NAMALWA (cell line): ENCODE measurements at regions not wholly inside any gene's neighbourhood (a gene's known extent, or its start where the extent isn't known, plus 50 kb on each side); places are given as distances from the start of the nearest gene placed in this dataset.

Source experiments
- DNase-seq: peaks from one replicate; pipeline ENCODE4 v3.0.0-alpha.2; 2015; ENCODE audit warnings: low spot score

DNA sequence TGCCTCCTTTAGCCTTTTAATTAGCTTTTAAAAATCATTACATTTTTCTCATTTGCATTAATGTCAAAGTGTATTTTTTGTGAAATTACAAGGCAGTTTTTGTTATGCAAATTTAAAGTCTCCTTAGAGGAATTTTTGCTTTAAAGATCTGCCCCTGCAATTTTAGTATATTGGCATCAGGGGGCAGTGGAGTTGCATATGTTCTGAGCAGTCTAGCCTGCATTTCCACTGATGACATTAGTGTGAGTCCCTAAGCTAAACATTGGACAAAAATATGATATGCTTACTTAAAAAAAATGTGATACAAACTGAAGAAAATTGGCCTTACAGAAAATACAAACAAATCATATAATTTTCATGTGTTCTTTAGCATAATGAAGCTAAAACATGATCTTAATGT, 426.5 kb downstream of the SLC4A3 start:
- peak; percentile 61 for DNase-seq

DNA sequence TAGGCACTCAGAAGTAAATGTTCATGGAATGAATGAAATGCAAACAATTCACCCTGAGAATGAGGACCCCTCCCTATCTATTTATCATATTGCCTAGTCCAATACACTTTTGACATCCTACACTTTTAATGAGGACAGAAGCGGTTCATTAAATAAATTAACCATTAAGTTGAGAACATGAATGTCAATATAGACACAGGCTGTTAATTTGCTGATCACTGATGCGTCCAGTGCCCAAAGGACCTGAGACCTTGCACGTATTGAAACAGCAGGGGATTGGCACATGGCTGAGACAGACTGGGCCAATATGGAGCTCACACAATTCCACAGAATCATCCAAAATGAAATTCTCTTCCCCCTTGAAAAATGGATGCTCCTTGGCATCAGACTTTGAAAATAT, 430.0 kb downstream of the SLC4A3 start:
- DNase-seq, result no peak

DNA sequence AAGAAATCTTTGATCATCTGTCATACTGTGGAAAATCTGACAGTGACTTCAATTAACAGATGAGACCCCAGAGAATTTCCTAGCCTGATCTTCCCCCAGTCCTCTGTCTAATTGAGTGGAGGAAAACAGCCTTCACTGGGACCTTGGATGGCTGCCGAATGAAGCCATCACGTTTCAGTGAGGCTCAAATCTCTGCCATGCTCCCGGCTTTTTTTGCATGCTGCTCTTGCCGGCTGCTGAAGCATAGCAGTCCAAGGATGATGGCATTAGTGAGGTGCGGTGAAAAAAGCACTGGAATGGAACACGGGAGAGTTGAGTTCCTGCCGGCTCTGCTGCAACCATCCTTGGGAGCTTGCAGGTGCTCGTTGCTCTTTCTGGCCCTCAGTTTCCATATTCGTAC, 430.5 kb downstream of the SLC4A3 start:
- DNase-seq, result no peak

DNA sequence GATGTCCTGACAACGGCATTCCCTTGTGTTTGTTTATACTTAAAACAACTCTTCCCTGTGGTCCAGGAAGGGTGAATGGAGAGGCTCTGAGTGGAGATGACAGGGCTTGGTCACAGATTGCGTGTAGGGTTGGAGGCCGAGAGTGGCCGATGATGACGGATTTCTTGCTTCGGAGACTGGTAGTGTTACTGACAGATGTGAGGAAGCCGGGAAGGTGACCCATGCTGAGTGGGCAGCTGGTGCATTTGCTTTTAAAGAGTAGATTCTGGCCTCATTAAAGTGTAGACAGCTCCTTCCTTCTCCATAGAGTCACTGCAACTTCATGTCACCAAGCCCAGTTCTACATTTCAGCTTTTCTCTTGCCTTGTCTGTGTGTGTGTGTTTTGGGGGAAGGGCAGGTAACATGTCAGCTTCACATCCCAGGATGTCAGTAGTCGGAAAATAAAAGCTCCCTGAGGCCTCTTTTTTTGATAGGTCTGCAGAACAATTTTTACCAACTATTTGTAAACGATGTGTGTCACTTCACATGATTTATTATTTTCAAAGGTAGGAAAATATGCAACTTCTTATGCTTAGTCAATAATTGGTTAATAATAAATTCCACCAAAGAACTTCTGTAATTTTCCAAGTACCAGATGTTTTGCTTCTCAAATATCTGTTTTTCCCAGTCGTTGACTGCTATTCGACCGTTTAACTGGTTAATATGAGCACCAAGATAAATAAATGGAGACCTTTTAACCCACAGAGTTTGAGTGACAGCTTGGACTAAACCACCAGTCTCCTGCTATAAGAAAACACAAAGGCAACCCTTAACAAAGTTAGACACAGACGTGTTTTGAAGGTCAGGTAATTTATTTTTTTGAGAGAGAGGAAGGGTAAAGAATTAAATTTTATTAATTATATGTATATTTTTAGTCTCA, 436.9 kb downstream of the SLC4A3 start:
- no peak for DNase-seq

DNA sequence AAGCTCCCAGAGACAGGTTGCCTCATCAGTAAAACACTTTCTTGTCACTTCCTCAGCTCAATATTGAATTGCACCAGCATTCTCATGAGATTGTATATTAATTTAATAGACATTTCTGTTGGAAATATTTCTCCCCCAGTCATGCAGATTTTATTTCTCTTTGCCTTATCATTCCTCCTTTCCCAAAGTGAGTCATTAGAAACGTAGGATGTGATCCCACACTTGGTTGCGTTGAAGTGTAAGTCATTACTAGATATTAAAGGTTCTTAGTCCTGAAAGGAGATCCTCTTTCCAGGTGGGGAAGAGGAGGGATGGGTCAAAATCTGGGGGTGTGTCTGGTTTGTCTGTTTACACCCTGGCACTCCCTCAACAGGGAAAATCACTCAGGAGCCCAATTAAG, 438.2 kb downstream of the SLC4A3 start:
- no peak for DNase-seq

DNA sequence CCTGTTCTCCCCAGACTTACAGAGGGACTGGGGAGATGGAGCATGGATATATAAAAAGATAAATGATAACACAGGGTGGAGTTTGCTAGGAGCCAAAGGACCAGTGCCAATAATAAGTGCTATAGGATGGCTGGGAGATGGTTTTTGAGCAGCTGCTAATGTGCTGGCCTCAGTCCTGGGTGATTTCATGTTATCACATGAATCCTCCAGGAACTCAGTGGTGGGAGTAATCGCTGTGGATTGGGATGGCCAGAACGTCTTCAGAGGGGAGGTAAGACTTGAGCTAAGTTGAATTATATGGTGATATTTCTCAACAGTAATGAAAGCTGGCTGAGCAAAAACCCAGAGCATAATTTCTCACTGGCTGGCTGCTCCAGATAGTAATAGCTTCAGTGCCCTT, 441.4 kb downstream of the SLC4A3 start:
- DNase-seq, result no peak

DNA sequence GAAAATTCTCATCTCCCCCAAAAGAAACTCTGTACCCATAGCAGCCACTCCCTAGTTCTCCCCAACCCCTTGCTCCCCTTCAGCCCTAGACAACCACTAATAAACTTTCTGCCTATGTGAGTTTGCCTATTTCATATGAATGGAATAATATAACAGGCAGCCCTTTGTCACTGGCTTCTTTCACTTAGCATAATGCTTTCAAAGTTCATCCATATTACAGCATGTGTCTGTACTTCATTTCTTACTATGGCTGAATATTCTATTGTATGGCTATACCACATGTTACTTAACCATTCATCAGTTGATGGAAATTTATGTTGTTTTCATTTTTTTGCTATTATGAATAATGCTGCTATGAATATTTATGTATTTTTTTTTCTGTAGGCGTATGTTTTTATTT, 442.9 kb downstream of the SLC4A3 start:
- no peak for DNase-seq

DNA sequence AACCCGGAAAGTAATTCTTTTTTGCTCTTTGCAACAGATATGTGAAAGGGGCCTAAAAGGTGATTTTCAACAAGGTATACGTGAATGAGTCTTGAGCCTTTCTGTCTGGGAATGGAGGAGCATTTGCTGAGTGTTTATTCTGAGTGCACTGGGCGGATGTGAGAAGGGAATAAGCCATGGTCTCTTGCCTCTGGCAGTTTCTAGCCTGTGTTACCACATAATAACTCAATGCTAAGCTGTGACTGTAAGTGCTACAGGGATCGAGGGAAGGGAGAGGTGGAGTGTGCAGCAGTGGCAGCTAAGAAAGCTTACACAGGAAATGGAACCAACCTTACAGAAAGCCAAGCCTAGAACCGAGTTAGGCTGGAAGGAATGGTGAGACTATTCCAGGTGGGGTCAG, 444.3 kb downstream of the SLC4A3 start:
- DNase-seq, result no peak

DNA sequence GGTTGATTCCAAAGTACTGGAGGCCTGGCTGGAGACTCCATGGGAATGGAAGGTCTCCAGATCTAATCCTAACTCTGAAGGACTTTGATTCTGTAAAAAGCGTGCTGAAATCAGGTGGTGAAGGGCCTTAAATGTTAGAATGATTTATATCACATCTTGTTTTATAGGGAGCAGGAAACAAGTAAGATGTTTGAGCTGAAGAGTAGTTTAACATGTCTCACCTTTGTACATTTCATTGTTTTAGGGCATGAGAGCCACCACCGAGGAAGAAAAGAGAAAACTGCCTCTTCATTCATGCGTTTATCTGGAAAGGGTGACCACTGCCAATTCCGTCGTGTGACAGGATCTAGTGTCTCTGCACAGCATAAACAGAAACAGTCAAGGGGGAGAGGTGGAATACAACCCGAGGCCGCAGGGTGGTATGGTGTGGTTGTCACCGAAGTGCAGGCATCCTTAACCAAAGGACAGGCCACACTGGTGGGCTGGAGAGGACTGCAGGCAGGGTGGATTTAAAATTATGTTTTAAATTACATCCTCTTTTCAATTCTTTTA, 445.3 kb downstream of the SLC4A3 start:
- DNase-seq, result no peak

DNA sequence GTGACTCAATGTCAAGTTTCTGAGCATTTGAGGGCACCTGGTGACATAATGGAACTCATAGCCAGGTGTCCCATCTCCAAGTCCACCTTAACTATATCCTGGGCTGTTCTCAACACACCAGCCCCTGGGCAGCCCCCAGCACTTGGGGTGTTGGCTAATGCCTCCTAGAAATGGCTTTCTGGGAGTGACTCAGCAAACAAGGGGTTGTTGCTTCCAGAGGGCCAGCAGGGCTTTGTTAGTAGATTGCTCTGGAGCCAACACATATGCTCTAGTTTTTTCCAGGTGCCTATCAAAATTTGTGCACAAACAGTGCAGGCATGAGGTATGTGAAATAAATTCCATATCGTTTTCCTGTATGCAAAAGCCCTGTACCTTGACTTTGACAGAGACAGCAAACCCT, 448.4 kb downstream of the SLC4A3 start:
- DNase-seq, result no peak

DNA sequence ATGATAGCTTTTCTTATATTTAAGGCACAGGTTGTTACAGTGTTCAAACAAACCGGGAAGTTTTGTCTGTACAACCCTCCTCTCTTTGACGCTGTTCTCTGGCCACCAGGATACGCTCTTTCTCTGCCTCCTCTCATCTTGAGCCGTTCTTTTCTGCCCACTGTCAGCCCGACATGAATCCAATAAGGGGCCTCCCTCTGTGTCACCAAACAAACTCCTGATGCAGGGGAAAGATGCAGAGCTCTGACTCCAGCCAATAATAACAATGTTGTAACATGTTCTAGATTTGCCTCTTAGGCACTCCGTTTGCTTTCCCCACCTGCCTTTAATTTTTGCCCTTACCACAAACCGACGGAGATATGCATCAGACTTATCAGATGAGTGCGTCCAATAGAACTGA, 449.3 kb downstream of the SLC4A3 start:
- no peak for DNase-seq

DNA sequence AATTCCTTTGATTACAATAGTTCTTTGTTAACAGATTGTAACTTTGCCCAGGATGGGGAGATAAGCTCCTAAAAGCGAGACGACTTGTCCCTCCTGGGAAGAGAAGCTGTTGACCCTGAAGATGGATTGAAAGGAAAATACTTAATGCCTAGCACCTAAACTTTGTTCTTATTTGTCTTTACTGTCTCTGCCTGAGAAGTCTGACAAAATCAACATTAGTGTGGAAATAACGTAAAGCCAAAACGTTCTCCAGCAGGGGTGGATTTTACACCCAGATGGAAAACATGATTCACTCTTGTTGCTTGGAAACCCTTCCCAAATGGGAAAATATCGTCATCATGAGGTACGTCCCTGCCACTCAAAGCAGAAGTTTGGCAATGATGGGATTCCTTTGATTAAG, 450.1 kb downstream of the SLC4A3 start:
- no peak for DNase-seq

DNA sequence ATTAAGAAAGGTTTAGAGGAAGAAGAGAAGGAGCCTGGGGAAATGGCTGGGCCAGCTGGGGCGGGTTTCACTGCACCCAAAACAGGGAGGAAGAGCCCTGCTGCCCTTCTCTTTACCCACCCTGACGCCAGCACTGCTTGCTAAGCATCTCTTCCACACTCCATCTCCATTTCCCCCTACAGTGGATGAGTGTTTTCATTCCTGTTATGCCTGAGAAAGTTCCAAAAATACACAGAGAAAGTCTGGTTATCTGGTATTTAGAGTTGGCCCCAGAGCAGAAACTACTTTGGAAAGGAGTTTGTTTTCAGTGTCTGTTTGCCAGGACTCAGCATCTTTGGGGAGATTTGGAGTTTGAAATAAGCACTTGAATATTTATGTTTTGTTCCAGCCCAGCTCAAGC, 451.0 kb downstream of the SLC4A3 start:
- DNase-seq, result no peak

DNA sequence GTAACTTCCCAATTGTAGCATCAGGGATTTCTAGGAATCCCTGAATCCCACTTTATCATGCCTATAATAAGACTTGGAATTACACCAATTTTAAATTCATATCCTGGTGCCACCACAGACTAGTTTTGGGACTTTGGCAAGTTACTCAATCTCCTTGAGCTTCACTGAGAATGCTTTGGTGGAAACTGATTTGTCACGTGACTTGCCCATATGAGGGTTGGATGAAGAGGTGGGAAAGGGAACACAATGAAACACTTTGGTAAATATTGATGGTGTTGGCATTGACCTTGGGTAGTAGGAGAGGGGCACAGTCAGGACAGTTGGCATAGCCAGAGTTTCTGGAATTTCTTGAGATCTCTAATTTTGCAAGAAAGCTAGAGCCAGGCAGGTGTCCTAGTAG, 452.2 kb downstream of the SLC4A3 start:
- DNase-seq, result no peak

DNA sequence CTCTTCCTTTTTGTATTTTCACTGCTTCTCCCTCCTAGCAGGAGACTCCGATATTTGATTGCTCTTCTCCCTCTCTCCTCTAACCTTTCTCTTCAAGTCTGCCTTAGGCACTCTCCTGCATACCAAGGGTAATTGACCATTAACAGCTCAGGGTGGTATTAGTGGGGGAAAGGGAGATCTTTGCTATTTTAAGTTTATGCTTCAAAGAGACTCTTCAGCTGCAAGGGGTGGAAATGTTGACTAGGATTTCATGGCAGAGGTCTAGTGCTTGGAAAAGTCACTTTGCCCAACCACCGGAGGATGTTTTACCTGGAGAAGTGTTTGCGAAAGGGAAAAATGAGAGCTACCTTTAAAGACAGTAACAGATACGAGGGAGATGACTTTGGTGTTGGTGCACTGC, 453.7 kb downstream of the SLC4A3 start:
- DNase-seq, result no peak

DNA sequence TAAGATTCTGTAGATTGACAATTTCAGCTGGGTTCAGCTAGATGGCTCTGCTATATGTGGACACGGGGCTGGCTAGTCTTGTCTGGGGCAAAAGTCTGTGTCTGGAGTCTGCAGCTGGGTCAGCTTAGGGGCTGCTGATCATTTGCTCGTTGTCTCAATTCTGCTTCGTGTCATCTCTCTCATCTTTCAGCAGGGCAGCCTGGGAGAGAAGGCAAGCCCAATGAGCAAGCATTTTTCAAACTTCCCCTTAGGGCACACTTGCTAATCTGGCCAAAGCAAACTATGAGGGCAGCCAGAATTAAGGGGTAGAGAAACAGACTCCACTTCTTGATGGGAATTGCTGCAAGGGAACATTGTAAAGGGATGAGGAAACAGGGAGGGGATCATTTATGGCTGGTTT, 462.6 kb downstream of the SLC4A3 start:
- no peak for DNase-seq

DNA sequence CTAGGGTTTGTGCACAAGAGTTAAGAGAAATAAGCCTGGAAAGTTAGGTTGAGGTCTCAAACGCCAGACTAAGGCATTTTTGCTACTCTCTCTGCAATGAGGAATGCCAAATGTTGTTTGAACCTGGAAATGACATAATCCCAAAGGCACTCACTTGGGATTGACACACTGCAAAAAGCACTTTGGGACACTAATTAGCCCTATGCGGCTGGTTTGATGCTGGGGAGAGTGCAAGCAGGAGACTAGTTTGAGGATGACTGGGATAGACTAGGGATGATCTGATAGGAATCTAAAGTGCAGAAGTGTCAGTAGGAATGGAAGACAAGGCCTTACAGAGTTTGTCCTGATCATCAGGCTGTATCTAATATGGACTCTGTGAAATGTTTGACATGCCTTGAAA, 469.0 kb downstream of the SLC4A3 start:
- no peak for DNase-seq

DNA sequence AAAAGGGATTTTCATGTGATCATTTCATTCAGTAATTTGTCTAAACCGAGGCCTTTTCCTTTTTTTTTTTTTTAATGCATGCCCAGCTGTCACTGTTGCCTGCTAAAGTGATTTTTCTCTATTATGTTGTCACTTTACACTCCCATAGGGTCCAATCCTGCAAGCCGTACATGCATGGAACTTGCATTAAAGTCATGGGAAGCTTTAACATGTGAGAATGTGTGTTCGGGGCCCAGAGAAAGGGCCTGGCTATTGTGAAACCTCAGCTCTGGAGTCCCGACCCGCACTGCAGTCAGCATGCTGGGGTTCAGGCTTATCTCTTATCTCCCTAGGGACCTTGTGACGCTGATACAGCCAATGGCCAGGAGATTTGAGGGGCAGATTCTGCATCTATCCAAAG, 474.6 kb downstream of the SLC4A3 start:
- no peak for DNase-seq

DNA sequence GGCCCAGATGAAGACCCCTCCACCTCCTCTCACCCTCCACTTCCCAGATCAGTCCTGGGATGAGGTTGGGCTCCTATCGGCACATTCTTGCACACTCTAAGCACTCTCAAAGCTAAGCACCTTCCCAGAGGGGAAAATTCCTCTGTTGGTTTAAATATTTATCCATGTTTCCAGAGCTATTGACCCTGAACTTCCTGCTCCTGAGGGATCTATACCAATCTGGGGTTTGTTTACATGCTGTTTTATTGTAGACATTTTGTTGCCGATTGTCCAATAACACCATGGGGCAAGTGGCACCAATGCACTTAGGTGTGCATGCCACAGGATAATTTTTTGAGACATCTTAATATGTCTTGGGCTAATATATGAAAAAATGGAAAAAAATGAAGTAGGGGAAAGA, 476.2 kb downstream of the SLC4A3 start:
- DNase-seq, result no peak

DNA sequence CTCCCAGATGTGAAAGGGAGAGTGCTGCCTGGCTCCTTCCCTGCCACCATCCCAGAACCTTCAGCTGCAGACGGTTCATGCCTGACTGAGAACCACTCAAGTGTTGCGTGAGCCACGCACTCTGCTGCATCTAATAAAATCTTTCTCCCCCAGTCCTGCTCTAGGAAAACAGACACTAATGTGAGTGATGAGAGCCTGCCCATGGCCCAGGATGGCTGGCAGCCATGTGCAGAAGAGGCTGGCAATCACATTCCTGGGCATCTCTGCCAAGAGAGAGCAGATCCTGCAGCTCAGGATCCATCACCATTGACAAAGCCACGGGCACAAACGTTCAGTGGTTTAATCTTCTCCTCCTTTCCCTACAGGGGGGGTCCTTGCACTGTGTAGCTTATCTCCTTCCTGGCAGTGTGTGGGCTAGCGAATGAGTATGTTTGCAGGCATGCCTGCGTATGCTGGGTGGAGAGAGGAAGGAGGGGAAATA, 477.5 kb downstream of the SLC4A3 start:
- peak; percentile 33 for DNase-seq

DNA sequence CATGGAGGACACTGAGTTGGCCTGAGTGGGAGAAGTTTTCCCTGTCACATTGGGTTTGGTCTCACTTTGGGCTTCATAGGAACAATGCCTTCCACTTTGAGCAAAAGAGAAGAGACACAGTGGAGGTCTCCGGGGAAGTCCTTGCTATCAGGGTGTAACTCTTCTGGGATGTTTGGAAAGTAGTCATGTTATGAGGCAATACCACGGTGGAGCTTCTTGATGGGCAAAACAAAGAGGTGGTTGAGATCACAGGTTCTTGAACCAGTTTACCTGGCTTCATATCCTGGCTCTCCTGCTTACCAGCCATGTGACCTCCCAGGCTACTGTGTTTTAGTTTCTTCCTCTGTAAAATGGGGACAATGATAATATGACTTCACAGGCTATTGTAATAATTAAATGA, 478.6 kb downstream of the SLC4A3 start:
- DNase-seq, result no peak

DNA sequence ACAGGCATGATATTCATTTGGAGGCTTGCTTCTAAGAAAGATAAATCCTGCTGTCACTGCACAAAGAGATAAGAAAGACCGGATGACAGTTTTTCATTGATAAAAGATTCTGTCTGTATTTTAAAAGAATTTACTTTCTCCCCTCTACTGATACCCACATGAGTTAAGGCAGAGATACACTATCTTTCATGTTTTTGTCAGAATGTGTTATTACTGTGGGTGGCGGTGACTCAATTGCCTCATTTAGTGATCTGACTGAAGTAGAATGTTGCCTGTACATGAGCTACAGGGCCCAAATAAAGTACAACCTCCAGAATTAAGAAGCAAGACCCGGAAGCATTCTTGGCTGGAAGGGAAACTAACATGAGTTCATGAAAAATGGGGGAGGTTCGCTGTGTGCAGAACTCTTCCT, 480.0 kb downstream of the SLC4A3 start:
- DNase-seq, result no peak

DNA sequence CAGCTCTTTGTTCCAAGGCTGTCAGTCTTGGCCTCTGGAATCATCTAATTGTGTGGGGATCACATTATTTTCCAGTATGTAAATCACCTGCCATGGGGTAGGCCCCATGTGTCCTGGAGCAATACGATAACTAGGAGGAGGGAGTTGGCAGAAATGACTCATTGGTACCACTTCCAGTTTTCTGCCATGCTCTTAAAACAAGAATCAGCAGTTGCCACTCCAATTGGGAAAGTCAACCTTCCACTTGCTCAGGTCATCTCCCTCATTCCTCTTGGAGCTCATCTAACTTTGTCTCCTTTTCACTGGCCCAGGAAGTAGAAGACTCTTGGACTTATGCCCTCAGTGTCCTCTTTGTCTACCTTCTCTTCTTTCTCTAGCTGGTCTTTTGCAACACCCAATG, 487.0 kb downstream of the SLC4A3 start:
- DNase-seq, result no peak

DNA sequence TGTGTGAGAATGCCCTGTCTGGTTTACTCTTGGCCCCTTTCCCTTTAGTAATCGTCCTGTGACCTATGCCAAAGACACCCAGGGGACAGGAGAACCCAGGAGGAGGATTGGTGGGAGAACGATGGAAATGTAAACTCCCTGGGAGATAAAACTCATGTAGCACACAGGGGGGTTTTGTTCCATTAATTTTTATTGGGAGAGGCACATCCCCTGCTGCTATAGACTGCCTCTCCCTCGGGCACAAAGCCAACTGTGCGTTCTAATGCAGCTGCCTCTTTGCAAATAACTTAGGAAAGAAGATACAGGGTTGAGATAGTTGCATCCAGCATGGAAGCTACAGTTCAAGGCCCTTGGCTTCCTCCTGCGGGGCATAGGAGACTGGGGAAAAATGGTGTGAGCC, 489.6 kb downstream of the SLC4A3 start:
- DNase-seq, result no peak
